ENCODE measurements at regions not wholly inside any gene's neighbourhood (a gene's known extent, or its start where the extent isn't known, plus 50 kb on each side); places are given as distances from the start of the nearest gene placed in this dataset.
"Not testable (repeated sequence)": the region's sequence is repeated elsewhere in the genome, so short reads cannot be mapped to it uniquely, and the experiment has no call there.

- DNase-seq = no peak
Observed at GRCh38 chr2:144675331-144675730, 155.4 kb upstream of the ZEB2 start.

- no peak for DNase-seq
Observed at GRCh38 chr2:144674071-144674470, 154.2 kb upstream of the ZEB2 start.

DNA sequence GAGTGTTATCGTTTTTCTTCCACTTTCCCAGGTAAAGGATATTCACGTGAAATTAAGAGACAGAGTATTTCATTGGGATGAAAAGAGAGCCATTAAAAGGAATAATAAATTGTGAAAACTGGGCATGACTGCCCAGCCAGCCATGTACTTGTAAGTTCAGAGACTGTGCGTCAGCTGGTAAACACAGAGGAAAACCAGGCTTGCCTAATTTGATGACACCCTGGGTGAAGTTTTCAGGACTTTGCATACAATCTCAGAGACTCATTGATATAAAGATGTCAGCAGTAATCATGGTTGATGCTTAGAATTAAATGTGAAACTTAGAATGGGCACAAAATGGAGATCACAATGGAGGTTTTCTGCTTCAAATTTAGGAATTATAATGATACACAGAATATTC is 153.5 kb upstream of the ZEB2 start:
- DNase-seq = no peak

- DNase-seq = peak; percentile 7
Observed at GRCh38 chr2:144671695-144672455, 152.0 kb upstream of the ZEB2 start.

DNA sequence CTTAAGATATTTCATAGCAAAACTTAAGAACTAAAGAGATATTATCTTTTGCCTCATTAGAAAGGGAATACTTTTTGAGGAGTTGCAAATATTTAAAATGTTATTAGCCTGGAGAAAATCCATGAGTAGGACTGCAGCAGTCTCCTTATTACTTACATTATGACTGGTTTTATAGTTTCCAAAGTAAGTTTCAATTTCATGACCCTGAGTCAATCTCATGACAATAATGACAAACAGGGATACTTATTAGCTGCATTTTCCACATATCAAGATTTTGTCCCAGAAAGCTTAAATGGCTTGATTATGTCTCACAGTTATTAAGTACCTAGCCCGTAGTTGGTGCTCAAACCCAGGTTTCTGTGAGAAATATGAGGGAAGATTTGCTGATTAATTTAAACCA is 150.8 kb upstream of the ZEB2 start:
- no peak for DNase-seq

DNA sequence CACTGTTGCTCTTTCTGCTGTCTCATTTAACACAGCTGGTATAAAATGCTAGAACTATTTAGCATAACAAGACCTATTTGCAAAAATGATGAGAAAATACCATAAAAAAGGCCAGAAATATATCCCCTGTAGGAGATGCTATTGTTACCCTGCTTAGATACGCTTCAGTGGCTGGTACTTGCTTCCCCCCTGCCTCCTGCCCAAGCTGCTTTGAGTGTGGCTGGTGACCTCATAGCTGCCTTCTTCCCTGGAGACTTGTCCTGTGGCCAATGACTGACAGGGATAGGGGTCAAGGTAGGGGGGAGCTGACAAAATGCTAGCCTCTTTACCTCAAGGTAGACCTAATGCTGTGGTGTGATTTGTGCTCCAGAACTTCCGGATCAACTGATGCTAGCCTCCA is 150.2 kb upstream of the ZEB2 start:
- DNase-seq = no peak

- DNase-seq = no peak
Observed at GRCh38 chr2:144669196-144669987, 149.5 kb upstream of the ZEB2 start.

DNA sequence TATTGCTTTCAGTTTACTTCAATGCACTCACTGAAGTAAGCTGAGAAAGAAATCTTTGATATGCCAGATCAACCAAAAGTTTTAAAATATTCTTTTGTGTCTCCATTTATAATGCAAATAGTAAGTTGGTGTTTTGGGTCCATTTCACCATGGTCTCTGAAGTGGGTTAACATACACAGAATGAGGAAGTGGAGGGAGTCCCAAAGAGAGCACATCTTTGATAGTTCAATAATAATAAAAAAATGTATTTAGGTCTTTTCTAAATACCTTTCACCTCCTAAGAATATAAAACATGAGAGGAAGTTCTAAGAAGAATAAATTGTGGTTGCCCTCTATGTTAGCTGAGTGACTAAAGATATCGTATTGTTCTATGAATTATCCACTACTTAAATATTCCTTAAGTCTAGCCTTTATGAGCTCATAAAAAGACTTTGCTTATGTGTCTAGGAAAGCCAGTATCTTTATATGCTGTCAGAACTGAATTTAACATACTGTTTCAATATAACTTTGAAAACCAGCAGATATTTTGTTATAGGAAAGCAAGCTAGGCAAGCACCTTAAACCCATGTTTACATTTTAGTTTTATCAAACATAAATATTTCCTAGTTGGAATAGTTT is 148.7 kb upstream of the ZEB2 start:
- no peak for DNase-seq

DNA sequence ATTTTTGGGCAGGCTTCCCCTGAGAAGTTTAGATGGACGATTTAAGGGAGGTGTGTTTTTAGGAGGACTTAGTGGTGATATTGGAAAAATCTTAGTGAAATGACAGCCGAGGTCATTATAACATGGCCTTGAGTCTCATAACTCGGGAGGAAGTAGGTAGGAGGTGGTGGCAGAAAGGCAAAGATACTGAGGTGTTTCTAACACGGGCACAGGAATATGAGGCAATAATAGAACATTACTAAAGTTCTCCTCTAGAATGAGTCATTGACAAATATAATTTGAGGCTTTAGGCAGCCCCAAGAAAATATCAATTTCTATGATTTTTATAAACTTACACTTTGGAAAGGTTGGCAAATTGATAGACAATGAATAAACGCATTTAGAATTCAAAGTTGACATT is 146.1 kb upstream of the ZEB2 start:
- DNase-seq = no peak

GRCh38 chr2:144663207-144663606 is 143.3 kb upstream of the ZEB2 start:
- no peak for DNase-seq

DNA sequence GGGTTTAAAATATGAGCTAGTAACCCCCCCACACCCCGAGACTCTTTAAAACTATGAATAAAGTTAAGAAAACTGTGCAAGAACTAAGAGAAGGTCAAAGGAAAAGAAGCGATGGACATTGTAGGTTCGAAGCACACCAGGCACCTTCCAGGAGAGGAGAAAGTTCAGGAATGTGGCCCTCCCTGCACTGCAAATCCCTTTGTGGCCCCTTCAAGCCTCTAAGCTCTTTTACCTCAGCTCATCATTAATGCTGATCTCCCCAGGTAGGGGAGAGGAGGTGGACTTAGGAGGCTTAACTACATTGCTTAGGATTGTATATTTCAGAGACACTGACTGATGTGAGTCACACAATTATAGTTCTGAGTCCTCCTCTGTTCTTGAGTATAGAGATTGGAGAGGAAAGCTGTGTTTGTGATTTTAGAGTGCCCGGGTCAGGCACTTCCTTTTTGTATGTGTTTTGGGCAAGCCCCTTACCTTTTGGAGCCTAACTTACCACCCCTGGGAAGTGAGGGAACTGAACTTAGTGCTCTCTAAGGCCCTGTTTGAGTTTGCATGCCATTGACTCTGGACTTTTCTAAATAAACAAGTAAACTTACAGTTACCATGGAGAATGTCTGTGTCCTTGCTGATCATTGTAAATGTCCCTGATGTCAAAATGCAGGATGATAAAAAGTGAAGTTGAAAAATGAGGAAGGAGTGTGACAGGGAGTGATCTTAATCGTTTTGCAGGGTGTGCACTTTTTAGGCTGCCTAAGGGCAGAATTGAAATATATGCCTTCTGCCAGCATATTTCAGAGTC is 140.8 kb upstream of the ZEB2 start:
- DNase-seq = peak; percentile 14

- DNase-seq = peak; percentile 96
Observed at GRCh38 chr2:144659731-144660275, 139.9 kb upstream of the ZEB2 start.

DNA sequence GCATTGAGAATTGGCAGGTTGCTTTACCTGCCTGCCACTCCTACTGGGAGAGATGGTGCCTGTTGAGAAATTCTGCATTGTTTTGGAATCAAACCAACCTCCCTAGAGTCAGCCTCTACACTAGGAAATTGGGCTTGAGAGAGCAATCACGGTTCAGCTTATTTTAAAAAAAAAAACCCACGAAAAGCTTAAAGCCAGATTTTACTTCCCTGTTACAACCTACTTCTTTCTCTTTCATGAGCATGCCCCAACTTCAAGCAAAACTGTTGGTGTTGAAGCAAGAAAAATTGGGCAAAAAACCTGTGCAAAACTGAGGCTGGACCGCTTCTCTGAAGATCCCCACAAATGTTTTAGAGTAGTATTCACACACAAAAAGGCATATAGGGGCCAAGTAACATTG is 134.6 kb upstream of the ZEB2 start:
- DNase-seq = no peak

GRCh38 chr2:144650907-144651306 is 131.0 kb upstream of the ZEB2 start:
- peak; percentile 84 for DNase-seq

DNA sequence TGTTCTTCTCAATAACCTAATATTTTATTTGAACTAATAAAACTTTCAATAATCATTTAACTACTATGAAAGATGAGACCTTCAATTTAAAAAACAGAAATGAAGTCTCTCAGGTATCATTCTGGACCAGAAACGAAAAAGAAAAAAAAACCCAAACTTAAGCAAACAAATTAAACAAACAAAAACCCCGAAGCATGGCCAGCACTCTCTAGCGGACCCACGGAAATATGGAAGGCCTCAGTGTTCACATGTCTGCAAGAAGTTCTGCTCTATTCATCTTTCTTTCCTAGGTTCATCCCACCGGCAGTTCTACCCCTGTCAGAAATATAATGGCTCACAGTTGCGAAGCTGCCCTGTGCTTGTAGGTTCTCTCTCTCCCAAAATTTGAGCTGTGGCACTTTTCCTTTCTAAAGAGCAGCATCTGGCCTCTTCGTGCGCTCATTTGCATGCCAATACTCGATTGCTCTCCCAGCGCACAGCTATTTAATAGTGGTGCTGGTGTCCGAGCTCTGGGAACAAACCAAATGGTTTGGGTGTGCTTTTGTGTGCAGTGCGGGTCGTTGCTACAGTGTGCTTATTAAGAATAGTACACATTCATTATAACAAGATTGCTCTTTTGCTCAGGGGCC is 129.0 kb upstream of the ZEB2 start:
- no peak for DNase-seq

GRCh38 chr2:144645083-144645778 is 125.3 kb upstream of the ZEB2 start:
- peak; percentile 62 for DNase-seq

GRCh38 chr2:144644549-144644948 is 124.6 kb upstream of the ZEB2 start:
- no peak for DNase-seq

DNA sequence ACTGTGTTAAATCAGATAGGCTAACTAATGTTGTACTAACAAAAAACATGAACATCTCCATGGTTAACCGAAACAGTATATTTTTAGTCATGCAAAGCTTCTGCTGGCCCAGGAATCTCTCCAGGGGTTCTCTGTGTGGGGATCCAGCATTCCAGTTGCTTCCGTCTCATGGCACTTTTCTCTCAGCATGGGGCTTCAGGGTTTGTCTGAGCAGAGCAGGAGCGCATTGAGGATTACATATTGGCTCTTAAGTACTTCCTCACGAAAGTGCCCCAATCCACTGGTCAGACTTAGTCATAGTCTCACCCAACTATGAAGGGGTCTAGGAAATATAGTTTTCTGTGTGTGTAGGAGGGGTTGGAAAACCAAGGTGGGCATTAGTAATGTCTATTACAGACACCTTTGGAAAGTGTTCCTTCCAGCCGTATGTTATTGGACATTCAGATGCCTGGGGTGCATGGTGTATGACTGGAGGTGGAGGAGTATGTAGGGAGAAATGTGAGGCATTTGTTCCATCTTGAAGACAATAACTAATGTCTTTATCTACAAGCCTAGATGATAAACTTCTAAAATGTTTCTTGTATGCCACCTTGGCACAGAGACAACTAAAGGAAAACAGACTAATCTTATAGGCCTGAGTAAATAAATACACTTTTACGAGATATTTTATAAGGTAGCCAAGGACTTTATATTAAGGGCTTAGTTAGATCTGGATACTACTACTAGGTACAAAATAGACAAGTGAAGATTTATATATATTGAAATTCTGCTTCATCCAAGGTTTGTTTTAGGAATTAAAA is 123.8 kb upstream of the ZEB2 start:
- peak; percentile 18 for DNase-seq

DNA sequence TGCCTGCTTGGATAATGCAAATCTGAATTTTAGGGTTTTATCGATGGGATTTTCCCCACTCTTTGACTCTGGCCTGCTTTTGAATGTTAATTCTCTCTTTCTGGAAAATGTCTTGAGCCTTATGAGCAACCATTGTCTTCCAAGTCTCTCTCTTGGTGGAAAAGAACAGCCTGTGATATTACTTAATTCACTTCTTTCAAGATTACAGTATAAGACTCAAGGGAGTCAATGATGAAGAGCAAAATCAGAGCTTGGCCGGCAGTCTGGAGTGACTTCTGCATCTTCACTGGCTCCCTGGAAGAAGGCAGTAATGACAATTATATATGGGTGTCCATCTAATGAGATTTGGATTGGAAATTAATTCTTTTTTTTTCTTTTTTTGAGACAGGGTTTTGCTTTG is 122.9 kb upstream of the ZEB2 start:
- no peak for DNase-seq

- no peak for DNase-seq
Observed at GRCh38 chr2:144642131-144642530, 122.2 kb upstream of the ZEB2 start.

DNA sequence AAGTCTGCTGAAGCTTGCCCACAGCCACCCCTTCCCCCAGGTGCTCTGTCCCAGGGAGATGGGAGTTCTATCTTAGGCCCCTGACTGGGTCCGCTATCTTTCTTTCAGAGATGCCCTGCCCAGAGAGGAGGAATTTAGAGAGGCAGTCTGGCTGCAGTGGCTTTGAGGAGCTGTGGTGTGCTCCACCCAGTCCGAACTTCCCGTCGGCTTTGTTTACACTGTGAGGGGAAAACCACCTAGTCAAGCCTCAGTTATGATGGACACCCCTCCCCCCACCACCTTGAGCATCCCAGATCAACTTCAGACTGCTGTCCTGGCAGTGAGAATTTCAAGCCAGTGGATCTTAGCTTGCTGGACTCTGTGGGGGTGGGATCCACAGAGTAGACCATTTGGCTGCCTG is 118.3 kb upstream of the ZEB2 start:
- not testable (repeated sequence) for DNase-seq
